ACHN (cell line): ENCODE measurements at regions not wholly inside any gene's neighbourhood (a gene's known extent, or its start where the extent isn't known, plus 50 kb on each side); places are given as distances from the start of the nearest gene placed in this dataset.

Source experiments
- DNase-seq: peaks from one replicate; pipeline ENCODE4 v3.0.0-alpha.2; 2015
- in situ Hi-C: cut with HindIII; loops from 2 replicates; pipeline ENCODE4 v1.10.0; 2017; ENCODE audit warnings: low sequenced_read_pairs, low pct_ligation_motif_present, low pct_unique_long_range_greater_than_20kb

DNA sequence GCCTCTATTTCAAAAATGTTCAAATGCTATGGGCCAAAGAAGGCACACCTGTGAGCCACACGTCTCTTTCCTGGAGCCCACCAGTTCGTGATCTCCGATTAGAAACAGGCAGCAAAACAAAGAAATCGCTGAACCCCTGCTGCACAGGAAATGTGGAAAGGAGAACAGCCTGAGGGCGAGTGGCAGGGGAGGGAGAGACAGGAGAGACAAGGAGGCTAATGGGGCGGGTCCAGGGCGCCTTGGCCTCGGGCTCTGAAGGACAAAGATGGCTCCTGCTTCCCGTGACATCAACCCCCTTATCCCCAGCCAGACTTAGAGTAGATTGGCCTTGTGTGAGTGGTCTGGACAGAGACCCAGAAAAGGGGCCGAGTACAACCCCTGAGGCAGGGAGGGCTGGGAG lies 62.4 kb upstream of the DOCK1 start:
- no peak for DNase-seq
- in situ Hi-C loops: no loop called here

DNA sequence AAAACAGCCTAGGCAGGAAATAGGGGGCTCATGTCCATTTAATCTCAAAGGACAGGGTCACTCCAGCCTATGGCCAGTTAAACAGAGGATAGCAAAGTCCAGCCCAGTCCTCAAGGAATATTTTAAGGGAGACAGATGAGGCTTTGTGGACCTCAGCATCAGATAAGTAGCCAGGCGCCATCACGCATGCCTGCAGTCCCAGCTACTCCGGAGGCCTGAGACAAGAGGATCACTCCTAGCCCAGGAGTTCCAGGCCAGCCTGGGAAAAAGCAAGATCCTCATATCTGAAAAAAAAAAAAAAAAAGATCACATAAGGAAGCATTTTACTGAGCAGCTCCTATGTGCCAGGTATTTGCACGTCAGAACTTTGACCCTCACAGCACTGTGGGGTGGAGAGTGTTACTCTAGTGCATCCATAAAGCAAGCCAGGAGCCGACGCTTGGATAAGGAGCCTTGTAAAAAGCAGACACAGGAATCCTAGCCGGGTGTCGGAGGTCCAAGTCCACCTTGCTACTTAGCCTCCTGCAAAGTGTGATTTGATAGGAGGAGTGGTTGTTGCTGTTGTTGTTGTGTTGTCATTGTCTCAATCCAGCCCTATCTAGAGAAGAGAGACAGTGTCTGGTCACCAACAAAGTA lies 61.8 kb upstream of the DOCK1 start:
- in situ Hi-C loops: no loop called here
- DNase-seq: no peak

DNA sequence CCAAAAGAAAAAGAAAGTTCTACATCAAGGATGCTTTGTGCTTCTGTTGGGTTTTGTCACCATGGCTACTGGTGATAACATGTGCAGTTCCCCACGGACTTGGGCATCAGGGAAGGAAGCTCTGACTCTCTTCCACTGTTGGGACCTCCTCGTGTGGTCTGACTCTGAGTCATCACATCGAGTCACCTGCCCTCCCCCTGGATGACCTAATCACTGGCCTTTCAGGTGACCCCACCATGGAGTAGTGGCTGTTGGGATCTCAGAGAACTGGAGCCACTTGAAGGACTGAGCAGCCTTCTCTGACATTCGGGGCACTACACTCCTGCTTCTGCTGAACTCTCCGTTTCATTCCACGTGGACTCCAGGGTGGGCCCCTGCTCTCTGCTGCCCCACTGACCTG lies 60.8 kb upstream of the DOCK1 start:
- in situ Hi-C loops: no loop called here
- no peak for DNase-seq

DNA sequence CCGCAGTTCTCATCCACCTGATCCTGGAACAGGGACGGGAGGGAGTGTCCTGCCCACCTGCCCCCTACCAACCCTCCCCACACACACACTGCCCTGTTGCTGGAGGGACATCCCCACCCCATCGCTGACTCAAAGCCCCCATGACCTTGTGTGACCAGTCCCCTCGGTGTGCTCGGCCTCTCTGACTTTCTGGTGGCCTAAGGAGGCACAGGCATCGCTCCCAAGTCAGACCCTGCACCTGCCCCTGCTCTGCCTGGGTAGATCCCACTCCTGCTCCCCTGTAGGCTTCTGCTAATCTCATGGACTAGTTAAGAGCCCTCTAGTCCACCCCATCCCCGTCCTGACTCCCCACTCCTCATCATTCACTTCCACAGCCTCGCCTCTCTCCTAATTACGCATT lies 58.8 kb upstream of the DOCK1 start:
- no peak for DNase-seq
- in situ Hi-C loops: no loop called here

DNA sequence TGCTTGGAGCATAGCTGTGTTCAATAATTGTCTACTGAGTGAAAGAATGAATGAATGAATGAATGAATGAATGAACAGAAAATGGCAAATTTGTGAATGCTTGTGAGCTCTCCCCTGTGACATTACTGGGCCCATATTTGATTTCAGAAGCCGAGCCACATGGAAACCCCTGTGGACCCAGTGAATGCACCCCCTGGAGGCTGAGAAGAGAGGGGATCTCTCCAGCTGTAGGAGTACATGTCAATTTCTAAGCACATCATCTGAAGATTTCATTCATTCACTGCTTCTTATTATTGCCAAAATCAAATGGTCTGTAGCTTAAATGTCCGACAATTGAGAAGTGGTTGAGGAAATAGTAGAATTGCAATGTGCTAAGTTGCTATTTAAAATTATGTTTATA lies 58.3 kb upstream of the DOCK1 start:
- in situ Hi-C loops: no loop called here
- no peak for DNase-seq

DNA sequence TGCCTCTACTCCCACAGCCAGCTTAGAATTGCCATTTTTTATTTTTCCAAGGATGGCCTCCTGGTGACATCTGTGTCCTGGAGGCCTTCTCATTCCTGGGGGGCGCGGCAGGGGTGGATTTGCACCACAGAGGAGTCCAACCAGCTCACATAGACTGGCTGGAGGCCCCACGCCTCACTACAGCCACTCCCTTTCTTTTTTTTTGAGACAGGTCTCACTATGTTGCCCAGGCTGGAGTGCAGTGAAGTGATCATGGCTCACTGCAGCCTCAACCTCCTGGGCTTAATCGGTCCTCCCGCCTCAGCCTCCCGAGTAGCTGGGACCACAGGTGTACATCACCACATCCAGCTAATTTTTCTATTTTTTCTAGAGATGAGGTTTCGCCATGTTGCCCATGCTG lies 57.6 kb upstream of the DOCK1 start:
- in situ Hi-C loops: no loop called here
- no peak for DNase-seq

DNA sequence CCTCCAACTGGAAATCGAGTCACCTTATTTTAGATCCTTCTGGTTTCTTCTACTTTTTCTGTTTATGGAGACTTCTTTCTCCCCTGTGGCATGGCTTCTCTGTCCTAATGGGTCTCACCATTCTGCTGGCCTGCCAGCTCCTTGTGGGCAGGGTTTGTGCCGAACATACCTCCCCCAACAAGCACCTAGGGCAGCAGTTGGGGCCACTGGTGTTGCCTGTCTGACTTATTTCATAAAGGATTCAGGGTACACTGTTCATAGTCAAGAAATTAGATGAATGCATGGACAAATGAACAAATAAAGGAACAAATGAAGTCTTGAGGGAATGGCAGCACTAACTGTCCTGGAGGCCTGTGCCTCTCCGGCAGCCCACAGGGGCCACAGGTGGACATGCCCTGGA lies 55.6 kb upstream of the DOCK1 start:
- in situ Hi-C loops: no loop called here
- no peak for DNase-seq

DNA sequence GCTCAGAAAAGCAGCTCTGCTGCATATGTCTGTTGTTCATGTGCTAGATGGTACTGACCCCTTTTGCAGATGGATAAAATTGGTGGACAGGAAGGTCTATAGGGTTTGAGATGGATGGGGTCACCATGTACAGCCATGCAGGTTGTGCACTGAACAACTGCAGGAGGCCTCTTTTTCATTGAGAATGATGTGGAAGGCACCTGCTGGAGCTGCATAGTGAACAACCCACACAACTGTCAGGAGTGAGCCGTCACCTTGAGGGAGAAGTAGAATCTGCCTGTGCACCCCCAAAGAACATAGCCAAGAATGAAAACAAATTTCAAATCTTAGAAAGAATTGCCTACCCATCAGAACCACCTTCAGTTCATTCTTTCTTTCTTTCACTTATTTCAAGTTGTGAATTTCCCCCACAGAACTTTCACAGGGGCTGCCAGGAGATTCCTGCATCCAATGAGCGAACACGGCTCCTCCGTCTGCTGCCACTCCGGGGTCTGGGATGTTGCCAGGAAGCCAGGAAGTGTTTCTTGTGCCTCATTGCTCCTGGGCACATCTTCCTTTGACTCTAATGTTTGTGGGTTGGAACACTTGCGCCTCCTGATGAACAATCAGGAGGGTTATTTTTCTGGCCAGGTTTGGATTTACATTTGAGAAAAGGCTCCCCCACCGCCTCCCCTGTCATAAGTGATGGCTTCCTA lies 53.7 kb upstream of the DOCK1 start:
- DNase-seq: no peak
- in situ Hi-C loops: no loop called here

DNA sequence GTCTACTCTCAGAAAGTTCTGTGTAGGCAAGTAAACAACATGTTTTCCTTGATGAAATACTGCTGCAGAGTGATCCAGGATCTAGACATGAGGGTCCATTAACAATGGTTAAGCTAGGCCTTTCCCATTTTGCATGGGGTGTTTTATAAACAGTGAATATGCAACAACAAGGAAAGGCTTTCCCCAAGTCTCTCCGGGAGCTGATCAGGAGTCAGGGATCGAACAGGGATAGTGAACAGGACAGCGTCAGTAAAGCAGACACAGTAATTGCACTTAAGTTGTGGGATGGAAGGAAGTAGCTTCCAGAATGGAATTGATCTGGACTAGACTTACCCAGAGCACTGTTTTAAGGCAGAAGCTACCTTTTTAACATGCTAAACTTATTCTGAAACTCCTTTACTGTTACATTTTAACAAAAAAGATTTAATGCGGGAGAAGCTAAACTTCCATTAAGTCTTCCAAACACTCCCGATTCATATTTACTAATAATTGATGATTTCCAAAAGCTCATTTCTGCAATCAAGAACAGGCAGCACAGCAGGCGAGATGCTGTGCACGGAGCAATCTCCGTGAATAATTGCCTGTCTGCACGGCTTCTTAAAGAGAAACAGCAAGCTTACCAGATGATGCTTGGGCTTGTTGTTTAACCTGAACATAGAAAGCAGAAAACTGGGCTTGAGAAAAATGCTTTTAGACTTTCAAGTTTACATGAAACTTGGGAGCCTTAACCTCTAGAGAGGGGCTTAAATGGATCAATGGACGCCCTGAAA lies 50.3 kb upstream of the DOCK1 start:
- DNase-seq: no peak
- in situ Hi-C loops: no loop called here
